HUES6 (cell line): ENCODE measurements at regions not wholly inside any gene's neighbourhood (a gene's known extent, or its start where the extent isn't known, plus 50 kb on each side); places are given as distances from the start of the nearest gene placed in this dataset.

Experiments used
- H3K27ac ChIP-seq: 2 replicates; pipeline ENCODE4 v1.7.0; 2013; ENCODE audit warnings: low read depth, mild to moderate bottlenecking, low read length, inconsistent platforms
- H3K27me3 ChIP-seq: 2 replicates; pipeline ENCODE4 v1.6.1; 2013; ENCODE audit warnings: low read length; ENCODE audit not compliant: control insufficient read depth, insufficient read depth
- H3K36me3 ChIP-seq: 2 replicates; pipeline ENCODE4 v1.6.1; 2013; ENCODE audit warnings: low read length; ENCODE audit not compliant: control insufficient read depth, insufficient read depth
- H3K4me1 ChIP-seq: 2 replicates; pipeline ENCODE4 v1.6.1; 2013; ENCODE audit warnings: low read length; ENCODE audit not compliant: control insufficient read depth, insufficient read depth
- H3K4me3 ChIP-seq: 2 replicates; pipeline ENCODE4 v1.5.1; 2013; ENCODE audit warnings: low read depth, low read length
- H3K9ac ChIP-seq: one replicate; pipeline ENCODE4 v1.6.1; 2013; ENCODE audit warnings: mild to moderate bottlenecking, low read length
- H3K9me3 ChIP-seq: 2 replicates; pipeline ENCODE4 v1.6.1; 2013; ENCODE audit warnings: low read depth, low read length; ENCODE audit not compliant: control insufficient read depth, insufficient read depth

- Histone ChIP-seq H3K9me3 (no peaks in the 10 kb centered on the region), H3K4me3 (no peak overlapping the region), H3K27ac (no peak overlapping the region), H3K27me3 (no peaks in the 10 kb centered on the region), H3K9ac (no peak overlapping the region), H3K4me1 (no peaks in the 10 kb centered on the region), H3K36me3 (no peaks in the 10 kb centered on the region)
These were observed 351.9 kb downstream of the SATB2 start for GRCh38 chr2:199105826-199106225.

- H3K36me3 ChIP-seq: no peaks in the 10 kb centered on the region
- H3K27ac ChIP-seq: no peak overlapping the region
- H3K9ac ChIP-seq: no peak overlapping the region
- H3K27me3 ChIP-seq: no peaks in the 10 kb centered on the region
- H3K4me1 ChIP-seq: peaks cover 4% of the 10 kb centered on the region; the same call in 1 of the 2 replicates
- H3K4me3 ChIP-seq: no peak overlapping the region
- no peaks in the 10 kb centered on the region for H3K9me3 ChIP-seq
These were observed 356.3 kb downstream of the SATB2 start for GRCh38 chr2:199101487-199101886.

GRCh38 chr2:199100326-199101110, 357.2 kb downstream of the SATB2 start:
- H3K4me1 ChIP-seq: peaks cover 4% of the 10 kb centered on the region; the same call in 1 of the 2 replicates
- H3K27me3 ChIP-seq: no peaks in the 10 kb centered on the region
- H3K9me3 ChIP-seq: no peaks in the 10 kb centered on the region
- H3K4me3 ChIP-seq: no peak overlapping the region
- H3K27ac ChIP-seq: no peak overlapping the region
- no peaks in the 10 kb centered on the region for H3K36me3 ChIP-seq
- no peak overlapping the region for H3K9ac ChIP-seq

- Histone ChIP-seq H3K27ac (no peak overlapping the region), H3K36me3 (no peaks in the 10 kb centered on the region), H3K9me3 (no peaks in the 10 kb centered on the region), H3K4me1 (peaks cover 11% of the 10 kb centered on the region; the same call in 1 of the 2 replicates), H3K4me3 (no peak overlapping the region), H3K27me3 (no peaks in the 10 kb centered on the region), H3K9ac (no peak overlapping the region)
These were observed 365.3 kb downstream of the SATB2 start for GRCh38 chr2:199092419-199092818.

- Histone ChIP-seq H3K9me3 (no peaks in the 10 kb centered on the region), H3K9ac (no peak overlapping the region), H3K27ac (no peak overlapping the region), H3K4me3 (no peak overlapping the region), H3K4me1 (peaks cover 5% of the 10 kb centered on the region; the same call in 1 of the 2 replicates), H3K27me3 (no peaks in the 10 kb centered on the region), H3K36me3 (no peaks in the 10 kb centered on the region)
These were observed 372.5 kb downstream of the SATB2 start for GRCh38 chr2:199085261-199085660.

GRCh38 chr2:199070322-199070949, 387.3 kb downstream of the SATB2 start:
- H3K4me3 ChIP-seq: no peak overlapping the region

GRCh38 chr2:199064201-199064600, 393.5 kb downstream of the SATB2 start:
- no peak overlapping the region for H3K4me3 ChIP-seq
- H3K9me3 ChIP-seq: peaks cover 4% of the 10 kb centered on the region; the same call in 1 of the 2 replicates
- no peaks in the 10 kb centered on the region for H3K27me3 ChIP-seq
- H3K9ac ChIP-seq: no peak overlapping the region
- no peaks in the 10 kb centered on the region for H3K4me1 ChIP-seq
- no peaks in the 10 kb centered on the region for H3K36me3 ChIP-seq
- no peak overlapping the region for H3K27ac ChIP-seq

More at GRCh38 chr2:199070322-199070949, 387.3 kb downstream of the SATB2 start:
- H3K27ac ChIP-seq: no peak overlapping the region
- H3K27me3 ChIP-seq: no peaks in the 10 kb centered on the region
- H3K4me1 ChIP-seq: peaks cover 4% of the 10 kb centered on the region; the same call in 1 of the 2 replicates
- H3K9ac ChIP-seq: no peak overlapping the region
- no peaks in the 10 kb centered on the region for H3K9me3 ChIP-seq
- no peaks in the 10 kb centered on the region for H3K36me3 ChIP-seq

GRCh38 chr2:199057936-199058335, 399.8 kb downstream of the SATB2 start:
- Histone ChIP-seq H3K36me3 (no peaks in the 10 kb centered on the region), H3K27me3 (no peaks in the 10 kb centered on the region), H3K9ac (no peak overlapping the region), H3K27ac (no peak overlapping the region), H3K4me1 (no peaks in the 10 kb centered on the region), H3K4me3 (no peak overlapping the region), H3K9me3 (peaks cover 4% of the 10 kb centered on the region; the same call in 1 of the 2 replicates)

GRCh38 chr2:199055336-199055735, 402.4 kb downstream of the SATB2 start:
- Histone ChIP-seq H3K36me3 (no peaks in the 10 kb centered on the region), H3K27me3 (no peaks in the 10 kb centered on the region), H3K27ac (no peak overlapping the region), H3K4me3 (no peak overlapping the region), H3K4me1 (no peaks in the 10 kb centered on the region), H3K9me3 (no peaks in the 10 kb centered on the region; the same call in 1 of the 2 replicates), H3K9ac (no peak overlapping the region)

GRCh38 chr2:199042660-199043379, 414.9 kb downstream of the SATB2 start:
- Histone ChIP-seq H3K4me3 (no peak overlapping the region), H3K27me3 (no peaks in the 10 kb centered on the region)

GRCh38 chr2:199040522-199040921, 417.2 kb downstream of the SATB2 start:
- no peak overlapping the region for H3K27ac ChIP-seq
- no peak overlapping the region for H3K4me3 ChIP-seq
- peaks cover 3% of the 10 kb centered on the region; the same call in 1 of the 2 replicates for H3K4me1 ChIP-seq
- no peaks in the 10 kb centered on the region for H3K36me3 ChIP-seq
- H3K27me3 ChIP-seq: no peaks in the 10 kb centered on the region
- no peaks in the 10 kb centered on the region for H3K9me3 ChIP-seq
- H3K9ac ChIP-seq: no peak overlapping the region

More at GRCh38 chr2:199042660-199043379, 414.9 kb downstream of the SATB2 start:
- Histone ChIP-seq H3K27ac (no peak overlapping the region), H3K4me1 (peaks cover 3% of the 10 kb centered on the region; the same call in 1 of the 2 replicates), H3K36me3 (no peaks in the 10 kb centered on the region), H3K9ac (no peak overlapping the region), H3K9me3 (no peaks in the 10 kb centered on the region)
